ENCODE measurements at regions not wholly inside any gene's neighbourhood (a gene's known extent, or its start where the extent isn't known, plus 50 kb on each side); places are given as distances from the start of the nearest gene placed in this dataset.

DNA sequence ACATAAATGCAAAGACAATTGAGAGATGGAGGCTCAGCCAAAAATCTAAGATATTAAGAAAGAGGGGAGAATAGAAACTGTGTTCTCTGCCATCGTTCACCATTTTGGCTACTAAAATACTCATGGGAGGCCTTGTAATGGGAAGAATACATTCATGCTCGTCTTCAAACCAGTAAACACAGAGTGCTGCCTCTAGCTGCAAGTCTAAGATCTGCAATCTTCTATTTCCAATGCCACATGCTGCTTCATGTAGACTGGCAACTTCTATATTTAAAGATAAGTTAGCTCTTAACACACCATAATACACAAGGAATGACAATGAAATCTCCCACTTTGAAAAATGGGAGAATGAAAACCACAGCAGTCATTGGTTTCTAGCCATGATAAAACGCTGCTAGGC lies 387.3 kb downstream of the HS3ST3B1 start:
- DNase-seq (ENCODE audit: low read depth in 1 of 2, low spot score in 1 of 2), result no peak

DNA sequence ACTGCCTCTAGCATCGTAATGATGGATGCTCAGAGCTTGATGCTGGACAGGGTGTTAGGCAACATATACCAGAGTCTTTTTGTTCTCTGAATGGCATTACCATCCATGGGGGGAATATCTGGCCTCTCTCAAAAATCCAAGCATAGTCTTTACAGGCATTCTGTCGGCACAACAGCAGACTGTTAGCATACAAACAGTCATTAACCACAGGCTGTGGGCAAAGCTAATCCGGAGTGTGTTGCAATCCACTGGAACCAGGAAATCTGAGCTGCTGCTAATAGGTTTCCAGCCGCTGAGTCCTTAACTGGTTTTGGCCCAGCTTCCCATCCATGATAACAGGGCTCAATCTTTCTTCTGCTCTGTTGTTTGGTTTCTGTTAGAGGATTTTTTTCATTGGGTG lies 371.9 kb downstream of the HS3ST3B1 start:
- no peak for DNase-seq (ENCODE audit: low read depth in 1 of 2, low spot score in 1 of 2)

DNA sequence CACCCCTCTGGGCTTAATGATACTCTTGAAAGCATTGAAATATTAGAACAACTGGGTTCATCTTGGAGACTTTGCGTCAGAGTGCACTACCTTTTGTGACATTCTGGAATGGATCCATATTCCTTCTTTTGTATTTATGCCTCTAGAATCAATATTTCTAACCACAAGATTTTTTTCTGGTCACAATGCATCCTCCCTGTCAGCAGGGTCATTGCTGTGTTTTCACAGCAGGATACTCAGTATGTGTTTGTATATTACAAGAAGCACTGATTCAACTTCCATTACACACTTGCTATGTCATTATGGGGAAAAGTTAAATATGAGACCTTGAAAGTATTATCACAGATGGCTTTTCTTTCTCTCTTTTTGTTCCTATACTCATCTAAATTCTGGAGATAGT lies 370.0 kb downstream of the HS3ST3B1 start:
- DNase-seq (ENCODE audit: low read depth in 1 of 2, low spot score in 1 of 2), result no peak

DNA sequence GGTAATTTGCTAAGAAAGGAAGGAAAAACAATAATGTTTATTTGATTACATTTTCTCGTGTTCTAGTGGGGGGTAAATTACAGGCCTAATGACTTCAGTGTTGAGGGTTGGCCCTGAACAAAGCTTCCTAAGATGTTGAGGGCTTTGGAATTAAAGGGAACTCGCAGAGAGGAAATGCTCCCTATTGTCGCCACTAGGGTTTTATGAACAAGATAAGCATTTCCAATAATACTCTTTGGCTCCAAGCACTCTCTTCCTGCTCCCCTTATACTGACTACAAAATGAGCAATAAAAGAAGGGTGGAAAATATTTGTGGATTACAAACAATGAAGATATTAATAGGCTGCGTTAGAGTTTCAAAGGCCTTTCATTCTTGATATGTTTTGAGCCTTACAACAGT lies 363.6 kb downstream of the HS3ST3B1 start:
- DNase-seq (ENCODE audit: low read depth in 1 of 2, low spot score in 1 of 2), result no peak

DNA sequence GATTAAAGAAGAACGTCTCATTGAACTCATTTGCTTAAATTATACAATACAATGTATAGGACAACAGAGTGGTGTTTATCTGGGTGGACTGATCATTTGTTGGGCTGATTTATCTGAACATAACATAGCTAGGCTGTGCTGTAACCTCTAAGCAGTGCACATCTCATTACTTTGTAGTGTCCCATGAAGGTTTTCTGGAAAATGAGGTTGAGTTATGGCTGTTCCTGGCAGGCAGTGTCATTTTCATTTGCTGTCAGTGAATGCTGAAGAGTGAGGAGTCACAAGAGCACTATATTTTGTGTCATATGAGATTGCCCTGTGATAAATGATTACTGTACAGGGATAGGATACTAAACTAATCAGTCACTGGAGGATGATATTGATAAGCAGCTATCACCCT lies 340.2 kb downstream of the HS3ST3B1 start:
- no peak for DNase-seq (ENCODE audit: low read depth in 1 of 2, low spot score in 1 of 2)

DNA sequence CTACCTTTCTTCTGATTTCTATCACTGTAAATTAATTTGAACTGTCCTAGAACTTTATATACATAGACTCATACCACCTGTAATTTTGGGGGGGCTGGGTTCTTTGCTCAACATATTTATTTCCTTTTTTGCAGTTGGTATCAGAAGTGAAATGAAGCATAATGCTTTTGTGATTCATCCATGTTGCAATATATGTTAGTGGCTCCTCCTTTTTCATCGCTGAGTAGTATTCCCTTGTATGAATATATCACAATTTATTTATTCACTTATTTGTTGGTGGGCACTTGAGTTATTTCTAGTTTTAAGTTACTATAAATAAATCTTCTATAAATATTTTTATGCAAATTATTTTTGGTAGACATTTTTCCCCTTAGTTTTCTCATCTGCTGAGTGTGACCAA lies 336.4 kb downstream of the HS3ST3B1 start:
- DNase-seq (ENCODE audit: low read depth in 1 of 2, low spot score in 1 of 2), result no peak

DNA sequence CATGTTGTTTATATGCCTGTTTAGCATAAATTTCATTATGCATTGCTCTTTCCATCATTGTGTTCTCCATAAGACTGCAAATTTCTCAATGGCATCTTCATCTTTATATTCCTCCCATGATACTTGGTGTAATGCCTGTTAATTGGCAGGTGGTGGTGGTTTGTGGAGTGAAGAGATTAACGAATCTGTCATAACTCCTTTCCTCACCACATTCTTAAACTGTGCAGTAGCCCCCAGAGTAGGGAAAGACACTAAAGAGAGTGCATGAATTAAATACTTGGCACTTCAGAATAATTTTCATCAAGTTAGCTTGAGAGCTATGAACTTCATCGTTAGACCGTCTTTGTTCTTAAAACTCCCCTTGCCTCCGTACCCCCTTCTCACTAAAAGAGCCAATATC lies 329.7 kb downstream of the HS3ST3B1 start:
- no peak for DNase-seq (ENCODE audit: low read depth in 1 of 2, low spot score in 1 of 2)

DNA sequence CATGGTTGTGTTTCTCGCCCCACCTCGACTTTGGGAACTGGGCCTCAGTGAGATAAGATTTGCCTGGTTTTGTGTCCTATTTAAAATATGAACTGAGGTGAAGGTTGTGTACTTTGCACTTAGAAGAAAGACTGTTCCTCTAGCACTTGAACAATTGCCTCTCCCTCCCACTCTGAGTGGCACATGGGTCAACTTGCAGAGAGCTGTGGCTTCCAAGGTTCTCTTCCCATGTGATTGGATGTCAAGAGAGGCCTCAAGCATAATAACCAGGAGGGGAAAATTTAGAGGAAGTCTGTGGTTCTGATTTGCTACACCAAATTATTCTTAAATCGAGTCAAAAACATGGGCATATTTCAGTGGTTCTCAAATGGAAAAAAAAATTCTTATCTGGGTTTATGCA lies 329.2 kb downstream of the HS3ST3B1 start:
- no peak for DNase-seq (ENCODE audit: low read depth in 1 of 2, low spot score in 1 of 2)

DNA sequence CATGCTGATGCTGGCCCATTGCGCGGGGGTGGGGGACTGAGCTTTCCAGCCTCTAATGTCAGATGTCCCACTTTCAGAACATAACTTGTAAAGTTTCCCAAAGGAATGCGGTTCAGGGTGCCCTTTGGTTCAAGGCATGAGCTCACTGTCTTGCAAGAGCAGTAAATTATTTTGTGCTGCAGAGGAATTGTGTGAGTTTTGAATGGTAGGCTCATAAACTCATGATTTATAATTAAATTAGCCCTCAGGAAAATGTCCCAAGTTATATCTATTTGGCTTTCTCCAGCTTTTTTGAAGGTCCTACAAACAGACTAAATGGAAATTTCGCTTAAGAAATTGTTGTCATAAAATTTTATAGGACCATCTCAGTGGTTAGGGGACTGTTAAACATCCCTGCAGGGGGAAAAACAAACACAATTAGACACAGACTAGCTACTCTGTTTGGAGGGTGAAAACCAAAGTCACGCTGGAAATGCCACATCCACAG lies 321.8 kb downstream of the HS3ST3B1 start:
- no peak for DNase-seq (ENCODE audit: low read depth in 1 of 2, low spot score in 1 of 2)

DNA sequence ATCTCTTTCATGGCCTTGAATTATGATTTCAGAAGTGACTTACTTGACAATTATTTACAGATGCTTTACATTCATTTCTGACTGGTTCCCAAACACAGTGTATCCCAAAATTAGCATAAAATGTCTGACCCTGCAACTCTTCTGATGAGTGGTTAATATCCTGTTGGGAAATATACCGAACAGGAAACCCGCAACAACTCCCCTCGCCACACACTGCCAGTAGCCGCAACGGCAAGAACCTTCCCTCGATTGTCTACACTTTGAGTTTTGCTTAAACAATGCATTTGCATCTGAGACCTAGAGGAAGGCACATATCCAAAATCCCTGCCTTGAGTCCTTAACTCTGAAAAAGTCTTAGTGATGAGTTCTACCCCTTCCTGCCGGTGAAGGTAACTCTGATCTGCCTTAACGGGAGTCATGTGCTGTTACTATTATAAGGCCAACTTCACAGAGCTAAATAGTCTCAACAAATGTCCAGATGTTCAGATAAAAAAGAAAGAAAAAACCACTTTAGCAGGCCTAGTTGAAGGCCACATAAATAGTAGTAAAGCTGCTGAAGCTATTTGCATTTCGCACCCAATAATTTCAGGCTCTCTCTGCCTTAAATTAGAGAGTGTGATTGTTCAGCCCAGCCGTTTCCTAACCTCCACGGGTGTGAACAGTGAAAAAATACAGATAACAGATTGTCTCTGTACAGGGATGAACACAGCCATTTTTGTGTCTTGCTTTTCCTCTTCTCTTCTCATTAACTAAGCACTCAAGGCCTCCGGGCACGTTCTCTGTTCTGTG lies 321.1 kb downstream of the HS3ST3B1 start:
- DNase-seq (ENCODE audit: low read depth in 1 of 2, low spot score in 1 of 2), result no peak

DNA sequence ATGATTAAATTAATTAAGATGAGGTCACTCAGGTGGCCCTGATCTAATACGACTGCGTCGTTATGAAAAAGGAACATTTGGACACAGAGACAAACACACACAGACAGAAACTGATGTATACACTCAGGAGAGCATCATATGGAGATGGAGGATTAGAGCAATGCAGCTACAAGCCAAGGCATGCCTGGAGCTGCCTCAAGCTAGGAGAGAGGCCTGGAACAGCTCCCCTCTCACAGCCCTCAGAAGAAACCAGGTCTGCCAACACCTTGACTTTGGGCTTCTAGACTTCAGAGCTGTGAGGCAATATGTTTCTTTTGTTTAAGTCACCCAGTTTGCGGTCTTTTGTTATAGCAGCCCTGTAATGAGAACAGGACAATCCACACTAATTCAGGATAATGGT lies 318.9 kb downstream of the HS3ST3B1 start:
- DNase-seq (ENCODE audit: low read depth in 1 of 2, low spot score in 1 of 2), result no peak

DNA sequence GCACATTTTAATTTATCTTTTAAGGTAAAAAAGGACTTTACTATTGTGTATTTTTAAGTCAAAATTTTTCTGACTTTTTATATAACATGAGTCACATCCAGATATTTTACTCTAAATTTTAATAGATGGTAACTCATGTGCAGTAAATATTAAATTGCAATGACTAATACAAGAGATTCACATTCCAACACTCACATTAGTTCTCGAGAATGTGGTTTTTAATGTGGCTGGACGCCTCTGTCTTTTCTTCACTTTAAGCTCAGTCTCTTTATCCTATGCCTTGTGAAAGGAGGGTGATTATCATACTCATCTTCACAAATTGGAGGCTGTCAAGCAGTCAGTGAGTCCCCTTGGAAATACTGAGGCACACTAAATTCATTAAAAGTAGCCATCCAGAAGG lies 315.6 kb downstream of the HS3ST3B1 start:
- DNase-seq (ENCODE audit: low read depth in 1 of 2, low spot score in 1 of 2), result no peak

DNA sequence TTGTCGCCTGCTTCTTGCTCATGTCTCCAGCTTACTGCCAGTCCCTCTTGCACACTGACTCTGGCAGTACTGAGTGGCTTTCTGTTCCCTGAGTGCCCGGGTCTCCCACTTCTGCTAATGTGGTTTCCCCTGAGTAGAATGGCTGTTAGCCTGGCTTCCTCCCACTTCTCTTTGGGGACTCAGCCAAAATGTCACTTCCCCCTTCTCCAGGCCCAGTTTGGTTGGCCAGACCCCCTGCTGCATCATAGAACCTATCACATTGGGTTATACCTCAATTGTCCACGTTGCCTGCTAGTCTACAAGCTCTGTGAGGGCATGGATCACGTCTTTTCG lies 304.4 kb downstream of the HS3ST3B1 start:
- no peak for DNase-seq (ENCODE audit: low read depth in 1 of 2, low spot score in 1 of 2)

DNA sequence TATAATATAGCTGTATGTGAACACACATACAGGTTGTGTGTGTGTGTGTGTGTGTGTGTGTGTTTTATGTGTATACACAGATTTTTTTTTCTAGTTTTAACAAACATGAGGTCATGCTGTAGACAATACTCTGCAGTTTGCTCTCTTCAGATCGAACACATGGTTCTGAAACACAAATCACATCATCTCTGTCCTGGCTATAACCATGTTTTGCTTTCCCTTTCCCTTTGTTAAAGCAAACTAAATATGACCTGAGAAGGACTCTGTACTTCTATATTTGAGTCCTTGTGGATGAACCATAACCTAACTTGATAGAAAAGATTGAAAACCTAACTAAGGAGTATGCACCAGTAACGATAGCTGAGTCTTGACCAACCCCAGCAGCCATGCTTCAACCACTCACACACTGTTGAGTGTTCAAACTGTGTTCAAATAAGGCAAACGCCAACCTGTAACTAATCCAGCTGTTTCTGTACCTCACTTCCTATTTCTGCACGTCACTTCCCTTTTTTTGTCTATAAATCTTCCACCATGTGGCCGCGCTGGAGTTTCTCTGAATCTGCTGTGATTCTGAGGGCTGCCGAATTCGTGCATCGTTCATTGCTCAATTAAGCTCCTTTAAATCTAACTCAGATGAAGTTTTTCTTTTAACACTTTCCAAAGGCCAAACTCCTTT lies 303.8 kb downstream of the HS3ST3B1 start:
- DNase-seq (ENCODE audit: low read depth in 1 of 2, low spot score in 1 of 2), result no peak

DNA sequence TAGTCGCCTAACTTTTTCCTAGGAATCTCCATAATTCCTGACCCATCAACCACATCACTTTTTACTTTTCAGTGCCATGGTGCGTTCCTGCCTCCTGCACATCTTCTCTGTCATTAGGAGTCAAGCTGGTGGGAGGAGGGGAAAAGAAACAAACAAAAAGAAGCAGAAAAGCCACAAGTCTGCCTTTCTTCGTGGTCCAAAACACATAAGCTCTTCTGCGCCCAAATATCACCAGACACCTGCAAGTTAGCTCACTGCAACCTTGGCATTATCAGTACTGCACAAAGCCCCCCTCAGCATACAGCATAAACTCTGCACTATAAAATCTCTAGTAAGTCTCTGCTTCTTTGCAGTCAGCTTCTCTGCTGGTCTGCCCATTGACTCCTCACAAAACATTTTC lies 295.3 kb downstream of the HS3ST3B1 start:
- no peak for DNase-seq (ENCODE audit: low read depth in 1 of 2, low spot score in 1 of 2)

DNA sequence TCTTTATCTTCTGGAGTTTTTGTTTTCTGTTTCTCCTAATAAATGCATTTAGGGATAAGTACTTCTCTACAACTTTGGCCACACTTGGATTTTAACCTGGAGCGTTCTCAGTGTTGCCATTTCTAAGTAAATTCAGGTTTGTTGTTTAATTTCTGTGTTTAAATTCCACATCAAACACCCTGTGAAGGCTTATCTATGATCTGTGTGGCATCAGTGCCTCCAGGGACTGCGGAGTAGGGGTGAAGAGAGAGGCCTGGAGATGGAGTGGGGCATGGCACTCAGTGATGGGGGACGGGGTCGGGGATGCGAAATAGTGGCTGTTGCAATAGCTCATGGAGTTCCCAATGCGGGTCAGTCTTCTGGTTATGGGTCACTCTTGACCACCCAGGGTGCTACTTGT lies 294.8 kb downstream of the HS3ST3B1 start:
- no peak for DNase-seq (ENCODE audit: low read depth in 1 of 2, low spot score in 1 of 2)

DNA sequence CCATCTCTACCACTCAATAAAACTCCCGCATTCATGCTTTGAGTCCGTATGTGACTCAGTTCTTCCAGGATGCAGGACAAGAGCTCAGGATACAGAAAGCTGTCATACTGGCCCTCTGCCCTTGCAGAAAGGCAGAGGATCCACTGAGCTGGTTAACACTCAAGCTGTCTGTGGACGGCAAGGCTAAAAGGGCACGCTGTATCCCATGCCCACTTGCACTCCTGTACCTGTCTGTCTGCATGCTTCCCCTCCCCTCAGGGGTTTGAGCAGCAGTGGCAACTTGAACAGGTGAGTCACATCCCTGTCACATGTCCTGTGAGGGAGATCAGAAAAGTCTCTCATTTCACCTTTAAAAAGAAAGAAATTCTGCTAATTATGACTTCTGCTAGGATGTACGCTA lies 293.8 kb downstream of the HS3ST3B1 start:
- DNase-seq (ENCODE audit: low read depth in 1 of 2, low spot score in 1 of 2), result no peak

DNA sequence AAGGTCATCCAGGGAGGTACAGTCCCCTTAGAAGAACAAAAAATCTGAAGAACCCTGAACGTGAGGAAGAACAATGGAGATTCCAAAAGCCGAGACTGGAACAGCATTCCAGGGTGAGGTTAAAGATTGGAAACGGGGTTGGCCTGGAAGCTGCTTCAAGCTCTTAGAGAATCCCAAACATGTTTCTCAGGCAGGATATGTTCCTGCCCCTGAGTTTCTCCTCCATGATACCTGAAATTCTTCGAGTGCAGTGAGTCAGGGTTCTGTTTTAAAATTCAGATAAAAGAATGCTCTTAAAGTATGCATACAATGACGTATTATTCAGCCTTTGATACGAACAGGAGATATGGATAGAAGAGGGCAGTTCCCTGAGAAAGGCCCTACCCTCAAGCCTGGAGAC lies 293.1 kb downstream of the HS3ST3B1 start:
- no peak for DNase-seq (ENCODE audit: low read depth in 1 of 2, low spot score in 1 of 2)

DNA sequence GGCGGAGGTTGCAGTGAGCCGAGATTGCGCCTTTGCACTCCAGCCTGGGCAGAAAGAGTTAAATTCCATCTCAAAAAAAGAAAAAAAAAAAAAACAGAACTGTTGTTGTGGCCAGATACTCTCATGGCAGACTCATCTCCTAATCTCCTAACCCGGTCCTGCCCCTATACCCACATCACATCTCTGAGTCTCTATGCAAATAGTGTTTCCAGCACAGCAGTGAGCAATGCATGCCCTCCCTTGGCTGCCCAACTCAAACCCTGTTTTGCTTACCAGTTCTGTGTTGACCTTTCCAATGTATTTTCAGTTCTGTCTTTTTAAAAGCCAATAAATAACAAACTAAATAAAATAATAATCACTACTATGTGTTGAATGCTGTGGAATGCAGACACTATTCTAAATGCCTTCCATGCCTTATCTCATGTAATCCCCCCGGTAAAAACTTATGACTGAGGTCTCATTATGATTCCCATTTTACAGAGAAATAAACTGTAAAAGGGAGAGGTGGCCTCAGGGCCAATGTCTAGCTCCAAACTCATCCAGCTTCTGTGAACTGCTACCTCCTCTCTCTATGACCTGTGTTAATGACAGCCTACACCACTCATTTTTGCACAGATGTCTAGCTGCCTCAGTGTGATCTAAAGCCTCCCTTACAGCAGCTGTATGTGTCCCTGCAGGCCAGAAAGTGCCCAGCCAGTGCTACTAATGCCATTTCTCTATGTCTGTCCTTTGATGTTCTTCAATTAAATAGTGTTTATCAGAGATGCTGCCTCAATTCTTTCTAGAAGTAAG lies 289.8 kb downstream of the HS3ST3B1 start:
- DNase-seq (ENCODE audit: low read depth in 1 of 2, low spot score in 1 of 2), result no peak

DNA sequence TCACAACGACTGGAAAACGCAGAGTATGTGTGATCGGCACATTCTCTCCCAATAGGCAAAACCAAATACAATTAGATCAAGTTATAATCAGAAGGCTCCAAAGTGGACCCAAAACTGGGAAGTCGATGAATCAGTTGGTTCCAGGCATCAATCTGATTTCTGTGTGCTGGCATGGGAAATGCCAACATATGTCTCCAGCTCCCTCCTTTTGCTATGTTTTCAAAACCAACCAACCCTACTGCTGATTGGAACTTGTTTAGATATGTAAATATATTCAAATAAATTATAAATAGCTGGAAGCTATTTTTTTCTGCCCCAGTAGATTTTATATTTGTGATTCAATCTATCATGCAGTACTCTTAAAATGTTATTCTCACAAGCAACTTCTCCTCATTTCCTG lies 284.2 kb downstream of the HS3ST3B1 start:
- DNase-seq (ENCODE audit: low read depth in 1 of 2, low spot score in 1 of 2), result no peak

DNA sequence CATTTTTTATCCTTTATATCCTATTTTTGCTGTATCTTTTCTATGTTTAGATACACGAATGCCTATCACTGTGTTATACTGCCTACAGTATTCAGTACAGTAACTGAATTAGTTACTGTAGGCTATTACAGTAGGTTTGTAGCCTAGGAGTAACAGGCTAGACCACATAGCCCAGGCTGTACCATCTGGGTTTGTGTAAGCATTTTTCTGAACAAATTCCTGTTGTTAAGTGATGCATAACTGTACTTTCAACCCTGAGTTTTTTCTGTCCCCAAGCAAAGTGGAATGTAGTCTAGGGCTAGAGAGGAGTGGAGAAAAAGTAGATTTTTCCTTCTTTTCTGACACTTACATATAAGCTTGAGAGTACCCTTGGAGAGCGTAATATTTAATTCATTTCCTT lies 282.1 kb downstream of the HS3ST3B1 start:
- DNase-seq (ENCODE audit: low read depth in 1 of 2, low spot score in 1 of 2), result no peak

DNA sequence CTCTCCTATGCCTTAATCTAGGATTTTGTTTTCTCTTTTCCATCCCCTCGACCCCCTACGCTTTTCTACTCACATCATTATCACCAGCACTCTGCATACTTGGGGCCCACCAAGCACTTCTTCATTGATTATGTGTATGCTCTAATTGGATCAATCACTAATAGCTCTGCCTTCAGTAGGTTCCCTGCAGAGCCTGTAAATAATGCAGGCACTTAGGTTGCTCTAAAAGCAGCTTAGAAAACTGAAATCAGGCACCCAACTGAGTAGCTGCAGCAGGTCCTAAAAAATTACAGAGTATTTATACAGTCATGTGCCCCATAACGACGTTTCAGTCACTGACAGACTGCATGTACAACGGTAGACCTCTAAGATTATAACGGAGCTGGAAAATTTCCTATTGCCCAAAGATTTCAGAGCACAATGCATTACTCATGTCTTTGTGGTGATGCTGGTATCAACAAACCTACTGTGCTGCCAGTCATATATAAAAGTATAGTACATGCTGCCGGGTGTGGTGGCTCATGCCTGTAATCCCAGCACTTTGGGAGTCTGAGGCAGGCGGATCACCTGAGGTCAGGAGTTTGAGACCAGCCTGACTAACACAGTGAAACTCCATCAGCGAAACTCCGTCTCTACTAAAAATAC lies 280.4 kb downstream of the HS3ST3B1 start:
- no peak for DNase-seq (ENCODE audit: low read depth in 1 of 2, low spot score in 1 of 2)
